PFSK-1 (cell line): ENCODE measurements at regions not wholly inside any gene's neighbourhood (a gene's known extent, or its start where the extent isn't known, plus 50 kb on each side); places are given as distances from the start of the nearest gene placed in this dataset.

Experiments used
- FOXP2 ChIP-seq: optimal IDR thresholded peaks from 2 replicates; pipeline ENCODE3; 2011; ENCODE audit warnings: borderline replicate concordance, control low read depth, inconsistent platforms; ENCODE audit not compliant: insufficient read depth; ENCODE audit errors: extremely low read length, extremely low read depth
- POLR2AphosphoS5 ChIP-seq: IDR thresholded peaks from 2 replicates; pipeline ENCODE4 v1.6.1; 2012; ENCODE audit warnings: low read depth, mild to moderate bottlenecking, control low read depth, low read length, moderate library complexity
- REST ChIP-seq, 2 experiments: IDR thresholded peaks; 2 replicates each; pipeline versions ENCODE4 v1.6.1 to v1.8.0; 2011 to 2012; ENCODE audit warnings: low read depth in 2 of 2, low read length in 2 of 2, control low read depth in 1 of 2, inconsistent platforms in 1 of 2, mild to moderate bottlenecking in 1 of 2, moderate library complexity in 1 of 2; ENCODE audit not compliant: insufficient read depth in 1 of 2
- SIN3A ChIP-seq: IDR thresholded peaks from 2 replicates; pipeline ENCODE4 v1.6.1; 2012; ENCODE audit warnings: mild to moderate bottlenecking, low read length, moderate library complexity, borderline replicate concordance; ENCODE audit not compliant: insufficient read depth
- TAF1 ChIP-seq: IDR thresholded peaks from 2 replicates; pipeline ENCODE4 v1.6.1; 2012; ENCODE audit warnings: low read length, control low read depth, borderline replicate concordance; ENCODE audit not compliant: insufficient read depth

- TF ChIP-seq TAF1 = no peak
- TF ChIP-seq SIN3A = no peak
- no peak for TF ChIP-seq FOXP2
- no peak for TF ChIP-seq POLR2AphosphoS5
- no peak for TF ChIP-seq REST (IDR thresholded peaks at IDR 0.05; ENCODE audit: insufficient read depth in 1 of 2, low read depth in 2 of 2, low read length in 2 of 2)
Measured at GRCh38 chr1:234898455-234899033, 230.1 kb downstream of the TOMM20 start.

GRCh38 chr1:234897754-234898454 is 230.7 kb downstream of the TOMM20 start:
- TF ChIP-seq FOXP2 (no peak), REST (IDR thresholded peaks at IDR 0.05; ENCODE audit: insufficient read depth in 1 of 2, low read depth in 2 of 2, low read length in 2 of 2) (no peak), SIN3A (no peak), TAF1 (no peak), POLR2AphosphoS5 (no peak)

- no peak for TF ChIP-seq SIN3A
- no peak for TF ChIP-seq POLR2AphosphoS5
- no peak for TF ChIP-seq TAF1
- TF ChIP-seq REST (IDR thresholded peaks at IDR 0.05; ENCODE audit: insufficient read depth in 1 of 2, low read depth in 2 of 2, low read length in 2 of 2) = no peak
- TF ChIP-seq FOXP2 = no peak
Measured at GRCh38 chr1:234897390-234897749, 231.3 kb downstream of the TOMM20 start.

GRCh38 chr1:234896477-234897389 is 231.9 kb downstream of the TOMM20 start:
- TF ChIP-seq TAF1 (no peak), POLR2AphosphoS5 (no peak), REST (IDR thresholded peaks at IDR 0.05; ENCODE audit: insufficient read depth in 1 of 2, low read depth in 2 of 2, low read length in 2 of 2) (no peak), SIN3A (no peak), FOXP2 (no peak)
